WTC11 (cell line): ENCODE measurements at regions not wholly inside any gene's neighbourhood (a gene's known extent, or its start where the extent isn't known, plus 50 kb on each side); places are given as distances from the start of the nearest gene placed in this dataset.

Source experiments
- CTCF ChIP-seq: fragments of 200-600 bp; IDR thresholded peaks from 2 replicates; pipeline ENCODE4 v1.8.0; 2022; ENCODE audit warnings: antibody characterized with exemption
- ELF4 ChIP-seq: sonication (generic); formaldehyde crosslinking; IDR thresholded peaks from 2 replicates; pipeline ENCODE4 v1.8.1; 2022; ENCODE audit warnings: low read depth, mild to moderate bottlenecking, moderate library complexity, missing genetic modification reagents
- MXD4 ChIP-seq: fragments of 250-450 bp; sonication (Bioruptor Pico); IDR thresholded peaks from 2 replicates; pipeline ENCODE4 v1.8.0; 2021; ENCODE audit warnings: mild to moderate bottlenecking, moderate library complexity, borderline replicate concordance
- NFYB ChIP-seq: sonication (generic); formaldehyde crosslinking; conservative IDR thresholded peaks from 2 replicates; pipeline ENCODE4 v1.8.0; 2022; ENCODE audit warnings: low read depth, missing genetic modification reagents

- no peak for TF ChIP-seq CTCF
- TF ChIP-seq MXD4 = no peak
- TF ChIP-seq ELF4 = no peak
- TF ChIP-seq NFYB (CRISPR knock-in tag) = no peak
Measured at GRCh38 chr5:121009058-121009457, 545.0 kb downstream of the PRR16 start.
